ENCODE measurements at regions not wholly inside any gene's neighbourhood (a gene's known extent, or its start where the extent isn't known, plus 50 kb on each side); places are given as distances from the start of the nearest gene placed in this dataset.

DNA sequence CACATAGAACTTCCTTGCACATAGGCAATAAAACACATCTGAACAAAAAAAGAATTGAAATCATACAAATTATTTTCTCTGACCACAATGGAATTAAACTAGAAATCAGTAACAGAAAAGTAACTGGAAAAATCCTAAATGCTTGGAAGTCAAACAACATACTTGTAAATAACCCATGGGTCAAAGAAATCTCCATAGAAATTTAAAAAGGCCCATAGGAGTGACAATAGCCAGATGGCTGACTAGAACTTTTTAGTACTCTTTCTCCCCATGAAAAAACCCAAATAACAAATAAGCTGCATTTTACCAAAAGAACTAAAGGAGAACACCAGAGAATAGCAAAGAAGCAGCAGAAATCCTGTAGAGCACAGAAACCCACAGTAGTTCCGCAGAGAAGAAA, 139.2 kb upstream of the COL3A1 start (continued):
- no peak for TF ChIP-seq FLYWCH1 (CRISPR knock-in tag; IDR thresholded peaks at IDR 0.05)
- TF ChIP-seq ZNF614 (CRISPR knock-in tag; IDR thresholded peaks at IDR 0.05; ENCODE audit: borderline replicate concordance), result no peak

DNA sequence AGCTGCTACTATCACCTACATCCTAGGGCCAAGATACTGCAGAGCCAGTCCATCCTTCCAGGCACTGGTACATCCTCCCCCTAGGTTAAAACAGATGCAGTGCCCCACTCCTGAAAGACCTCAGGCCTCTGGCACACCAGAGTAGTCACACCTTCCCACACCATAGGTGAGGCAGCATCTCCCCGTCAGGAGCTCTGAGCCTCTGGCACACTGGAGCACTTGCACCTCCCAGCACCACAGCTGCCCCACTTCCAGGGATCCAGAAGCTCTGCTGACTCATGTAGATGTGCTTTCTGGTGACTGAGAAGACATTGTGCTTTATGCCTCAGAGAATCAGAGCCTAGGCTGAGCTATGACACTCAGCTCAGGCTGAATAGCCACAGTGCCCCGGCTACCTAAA, 138.4 kb upstream of the COL3A1 start:
- Histone ChIP-seq H3K36me3 (replicated peaks in 1 of 2; ENCODE audit: control insufficient read depth in 1 of 2, insufficient read depth in 2 of 2, low read length in 2 of 2) (no peaks in the 10 kb centered on the region), H3K4me1 (ENCODE audit: insufficient read depth, low read length) (no peaks in the 10 kb centered on the region), H3K27me3 (ENCODE audit: control insufficient read depth in 1 of 2, insufficient read depth in 2 of 2, low read length in 2 of 2) (no peaks in the 10 kb centered on the region), H2AFZ (ENCODE audit: low read length) (no peak overlapping the region), H3K79me2 (ENCODE audit: insufficient read depth, low read length) (no peaks in the 10 kb centered on the region), H3K27ac (ENCODE audit: extremely low read length, insufficient read depth, low read length) (no peak overlapping the region), H3K4me2 (ENCODE audit: low read depth, low read length) (no peak overlapping the region), H4K20me1 (ENCODE audit: insufficient read depth, low read length) (no peaks in the 10 kb centered on the region), H3K4me3 (replicated peaks in 1 of 3; ENCODE audit: insufficient read depth in 1 of 3, low read depth in 2 of 3, low read length in 3 of 3) (no peak overlapping the region), H3K9me3 (ENCODE audit: low read length) (peaks cover 87% of the 10 kb centered on the region), H3K9ac (ENCODE audit: insufficient read depth, low read depth, low read length) (no peak overlapping the region)
- WGBS (ENCODE audit: low lambda C conversion rate), result 0% methylated on average over 2 of the region's 2 CpGs
- ChIA-PET CTCF (ENCODE audit: low intra/inter-chr PET ratio, low total read pairs) (no interaction called here), POLR2A (no interaction called here)
- no peak for DNase-seq (ENCODE audit: low spot score)
- ATAC-seq, result no peak
- in situ Hi-C loops (cut with HindIII; ENCODE audit: extremely low pct_ligation_motif_present, low pct_unique_long_range_greater_than_20kb), result no loop called here
- no TSS peak for BruUV-seq (replicated peaks)
- intact Hi-C loops (cut with micrococcal nuclease; ENCODE audit: unreplicated experiment), result no loop called here
- FAIRE-seq, result no peak
- TF ChIP-seq, protein P1, sequence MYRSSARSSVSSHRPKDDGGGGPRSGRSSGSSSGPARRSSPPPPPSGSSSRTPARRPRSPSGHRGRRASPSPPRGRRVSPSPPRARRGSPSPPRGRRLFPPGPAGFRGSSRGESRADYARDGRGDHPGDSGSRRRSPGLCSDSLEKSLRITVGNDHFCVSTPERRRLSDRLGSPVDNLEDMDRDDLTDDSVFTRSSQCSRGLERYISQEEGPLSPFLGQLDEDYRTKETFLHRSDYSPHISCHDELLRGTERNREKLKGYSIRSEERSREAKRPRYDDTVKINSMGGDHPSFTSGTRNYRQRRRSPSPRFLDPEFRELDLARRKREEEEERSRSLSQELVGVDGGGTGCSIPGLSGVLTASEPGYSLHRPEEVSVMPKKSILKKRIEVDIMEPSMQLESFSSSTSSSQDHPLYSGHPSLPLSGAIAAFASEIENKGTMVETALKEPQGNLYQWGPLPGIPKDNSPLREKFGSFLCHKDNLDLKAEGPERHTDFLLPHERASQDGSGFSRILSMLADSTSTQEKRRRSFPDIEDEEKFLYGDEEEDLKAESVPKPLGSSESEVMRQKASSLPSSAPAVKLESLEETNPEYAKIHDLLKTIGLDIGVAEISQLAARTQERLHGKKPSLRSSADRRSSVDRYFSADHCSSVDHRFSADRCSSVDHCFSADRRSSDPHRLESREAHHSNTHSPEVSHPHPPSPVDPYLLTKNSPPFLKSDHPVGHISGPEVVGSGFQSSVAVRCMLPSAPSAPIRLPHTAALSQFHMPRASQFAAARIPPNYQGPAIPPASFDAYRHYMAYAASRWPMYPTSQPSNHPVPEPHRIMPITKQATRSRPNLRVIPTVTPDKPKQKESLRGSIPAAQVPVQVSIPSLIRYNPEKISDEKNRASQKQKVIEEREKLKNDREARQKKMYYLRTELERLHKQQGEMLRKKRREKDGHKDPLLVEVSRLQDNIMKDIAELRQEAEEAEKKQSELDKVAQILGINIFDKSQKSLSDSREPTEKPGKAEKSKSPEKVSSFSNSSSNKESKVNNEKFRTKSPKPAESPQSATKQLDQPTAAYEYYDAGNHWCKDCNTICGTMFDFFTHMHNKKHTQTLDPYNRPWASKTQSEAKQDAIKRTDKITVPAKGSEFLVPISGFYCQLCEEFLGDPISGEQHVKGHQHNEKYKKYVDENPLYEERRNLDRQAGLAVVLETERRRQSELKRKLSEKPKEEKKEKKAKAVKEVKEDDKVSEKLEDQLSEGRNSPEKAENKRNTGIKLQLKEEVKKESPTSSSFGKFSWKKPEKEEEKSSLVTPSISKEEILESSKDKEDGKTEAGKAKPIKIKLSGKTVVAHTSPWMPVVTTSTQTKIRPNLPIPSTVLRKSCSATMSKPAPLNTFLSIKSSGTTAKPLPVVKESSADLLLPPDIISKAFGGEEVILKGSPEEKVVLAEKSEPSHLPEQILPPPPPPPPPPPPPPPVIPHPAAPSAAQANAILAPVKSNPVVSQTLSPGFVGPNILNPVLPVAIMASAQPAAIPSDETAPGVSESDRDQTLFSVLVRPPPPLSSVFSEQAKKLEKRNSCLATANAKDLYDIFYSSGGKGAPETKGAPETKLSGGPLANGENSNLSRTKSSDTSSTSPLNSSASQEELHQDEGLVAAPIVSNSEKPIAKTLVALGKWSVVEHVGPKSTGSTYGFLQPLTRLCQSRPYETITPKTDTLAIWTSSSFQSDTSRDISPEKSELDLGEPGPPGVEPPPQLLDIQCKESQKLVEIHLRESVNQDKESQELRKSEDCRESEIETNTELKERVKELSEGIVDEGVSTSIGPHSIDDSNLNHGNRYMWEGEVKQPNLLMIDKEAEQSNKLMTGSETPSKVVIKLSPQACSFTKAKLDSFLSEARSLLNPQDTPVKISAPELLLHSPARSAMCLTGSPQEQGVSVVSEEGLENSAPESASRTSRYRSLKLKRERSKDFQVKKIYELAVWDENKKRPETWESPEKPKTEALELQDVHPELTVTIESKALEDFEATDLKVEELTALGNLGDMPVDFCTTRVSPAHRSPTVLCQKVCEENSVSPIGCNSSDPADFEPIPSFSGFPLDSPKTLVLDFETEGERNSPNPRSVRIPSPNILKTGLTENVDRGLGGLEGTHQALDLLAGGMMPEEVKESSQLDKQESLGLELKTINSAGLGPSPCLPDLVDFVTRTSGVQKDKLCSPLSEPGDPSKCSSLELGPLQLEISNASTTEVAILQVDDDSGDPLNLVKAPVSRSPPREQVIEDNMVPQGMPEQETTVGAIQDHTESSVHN (CRISPR knock-in tag; IDR thresholded peaks at IDR 0.05), result no peak
- TF ChIP-seq, protein P2, sequence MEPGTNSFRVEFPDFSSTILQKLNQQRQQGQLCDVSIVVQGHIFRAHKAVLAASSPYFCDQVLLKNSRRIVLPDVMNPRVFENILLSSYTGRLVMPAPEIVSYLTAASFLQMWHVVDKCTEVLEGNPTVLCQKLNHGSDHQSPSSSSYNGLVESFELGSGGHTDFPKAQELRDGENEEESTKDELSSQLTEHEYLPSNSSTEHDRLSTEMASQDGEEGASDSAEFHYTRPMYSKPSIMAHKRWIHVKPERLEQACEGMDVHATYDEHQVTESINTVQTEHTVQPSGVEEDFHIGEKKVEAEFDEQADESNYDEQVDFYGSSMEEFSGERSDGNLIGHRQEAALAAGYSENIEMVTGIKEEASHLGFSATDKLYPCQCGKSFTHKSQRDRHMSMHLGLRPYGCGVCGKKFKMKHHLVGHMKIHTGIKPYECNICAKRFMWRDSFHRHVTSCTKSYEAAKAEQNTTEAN (CRISPR knock-in tag; conservative IDR thresholded peaks at IDR 0.05), result no peak
- no peak for TF ChIP-seq FLYWCH1 (CRISPR knock-in tag; IDR thresholded peaks at IDR 0.05)
- TF ChIP-seq ZKSCAN1 (IDR thresholded peaks at IDR 0.05; ENCODE audit: low read length), result no peak
- TF ChIP-seq, protein P3, sequence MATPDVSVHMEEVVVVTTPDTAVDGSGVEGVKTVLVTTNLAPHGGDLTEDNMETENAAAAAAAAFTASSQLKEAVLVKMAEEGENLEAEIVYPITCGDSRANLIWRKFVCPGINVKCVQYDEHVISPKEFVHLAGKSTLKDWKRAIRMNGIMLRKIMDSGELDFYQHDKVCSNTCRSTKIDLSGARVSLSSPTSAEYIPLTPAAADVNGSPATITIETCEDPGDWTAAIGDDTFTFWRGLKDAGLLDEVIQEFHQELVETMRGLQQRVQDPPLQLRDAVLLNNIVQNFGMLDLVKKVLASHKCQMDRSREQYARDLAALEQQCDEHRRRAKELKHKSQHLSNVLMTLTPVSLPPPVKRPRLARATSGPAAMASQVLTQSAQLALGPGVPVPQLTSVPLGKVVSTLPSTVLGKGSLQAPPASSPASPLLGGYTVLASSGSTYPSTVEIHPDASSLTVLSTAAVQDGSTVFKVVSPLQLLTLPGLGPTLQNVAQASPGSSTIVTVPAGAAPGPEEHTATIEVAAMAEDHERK (CRISPR knock-in tag; IDR thresholded peaks at IDR 0.05; ENCODE audit: low read depth), result no peak
- TF ChIP-seq, protein P4, sequence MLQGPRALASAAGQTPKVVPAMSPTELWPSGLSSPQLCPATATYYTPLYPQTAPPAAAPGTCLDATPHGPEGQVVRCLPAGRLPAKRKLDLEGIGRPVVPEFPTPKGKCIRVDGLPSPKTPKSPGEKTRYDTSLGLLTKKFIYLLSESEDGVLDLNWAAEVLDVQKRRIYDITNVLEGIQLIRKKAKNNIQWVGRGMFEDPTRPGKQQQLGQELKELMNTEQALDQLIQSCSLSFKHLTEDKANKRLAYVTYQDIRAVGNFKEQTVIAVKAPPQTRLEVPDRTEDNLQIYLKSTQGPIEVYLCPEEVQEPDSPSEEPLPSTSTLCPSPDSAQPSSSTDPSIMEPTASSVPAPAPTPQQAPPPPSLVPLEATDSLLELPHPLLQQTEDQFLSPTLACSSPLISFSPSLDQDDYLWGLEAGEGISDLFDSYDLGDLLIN (CRISPR knock-in tag; IDR thresholded peaks at IDR 0.05; ENCODE audit: borderline replicate concordance), result no peak
- no peak for TF ChIP-seq ZNF354B (CRISPR knock-in tag; IDR thresholded peaks at IDR 0.05)
- TF ChIP-seq, protein P5, sequence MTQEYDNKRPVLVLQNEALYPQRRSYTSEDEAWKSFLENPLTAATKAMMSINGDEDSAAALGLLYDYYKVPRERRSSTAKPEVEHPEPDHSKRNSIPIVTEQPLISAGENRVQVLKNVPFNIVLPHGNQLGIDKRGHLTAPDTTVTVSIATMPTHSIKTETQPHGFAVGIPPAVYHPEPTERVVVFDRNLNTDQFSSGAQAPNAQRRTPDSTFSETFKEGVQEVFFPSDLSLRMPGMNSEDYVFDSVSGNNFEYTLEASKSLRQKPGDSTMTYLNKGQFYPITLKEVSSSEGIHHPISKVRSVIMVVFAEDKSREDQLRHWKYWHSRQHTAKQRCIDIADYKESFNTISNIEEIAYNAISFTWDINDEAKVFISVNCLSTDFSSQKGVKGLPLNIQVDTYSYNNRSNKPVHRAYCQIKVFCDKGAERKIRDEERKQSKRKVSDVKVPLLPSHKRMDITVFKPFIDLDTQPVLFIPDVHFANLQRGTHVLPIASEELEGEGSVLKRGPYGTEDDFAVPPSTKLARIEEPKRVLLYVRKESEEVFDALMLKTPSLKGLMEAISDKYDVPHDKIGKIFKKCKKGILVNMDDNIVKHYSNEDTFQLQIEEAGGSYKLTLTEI (CRISPR knock-in tag; conservative IDR thresholded peaks at IDR 0.05), result no peak
